ENCODE measurements at regions not wholly inside any gene's neighbourhood (a gene's known extent, or its start where the extent isn't known, plus 50 kb on each side); places are given as distances from the start of the nearest gene placed in this dataset.

GRCh38 chr12:115491511-115492250 lies 785.8 kb downstream of the MED13L start:
- H3K79me2 ChIP-seq (ENCODE audit: control insufficient read depth, insufficient read depth, low read length) = no peaks in the 10 kb centered on the region
- no peaks in the 10 kb centered on the region for H3K4me1 ChIP-seq (ENCODE audit: control insufficient read depth, extremely low read depth, insufficient read depth, low read length)
- BruUV-seq (replicated peaks) = no TSS peak
- H2AFZ ChIP-seq (ENCODE audit: low read depth, low read length) = no peak overlapping the region
- TF ChIP-seq POLR2AphosphoS5 (IDR thresholded peaks at IDR 0.05; ENCODE audit: insufficient read depth, low read depth, low read length) (no peak), GATA2 (IDR thresholded peaks at IDR 0.05; ENCODE audit: insufficient read depth, insufficient read length, low read depth, low read length) (no peak), POLR2A (IDR thresholded peaks at IDR 0.05; ENCODE audit: low read depth, low read length) (no peak), JUN (IDR thresholded peaks at IDR 0.05; ENCODE audit: borderline replicate concordance, insufficient read depth, insufficient read length, low read depth) (no peak), MAX (IDR thresholded peaks at IDR 0.05; ENCODE audit: insufficient read depth, insufficient read length) (no peak), EZH2 (IDR thresholded peaks at IDR 0.05; ENCODE audit: borderline replicate concordance, low read depth, low read length, severe bottlenecking) (no peak), FOS (IDR thresholded peaks at IDR 0.05; ENCODE audit: borderline replicate concordance, insufficient read depth, low read length) (no peak), MYC (IDR thresholded peaks at IDR 0.05; ENCODE audit: low read depth, low read length) (no peak)
- TF ChIP-seq, protein P1, sequence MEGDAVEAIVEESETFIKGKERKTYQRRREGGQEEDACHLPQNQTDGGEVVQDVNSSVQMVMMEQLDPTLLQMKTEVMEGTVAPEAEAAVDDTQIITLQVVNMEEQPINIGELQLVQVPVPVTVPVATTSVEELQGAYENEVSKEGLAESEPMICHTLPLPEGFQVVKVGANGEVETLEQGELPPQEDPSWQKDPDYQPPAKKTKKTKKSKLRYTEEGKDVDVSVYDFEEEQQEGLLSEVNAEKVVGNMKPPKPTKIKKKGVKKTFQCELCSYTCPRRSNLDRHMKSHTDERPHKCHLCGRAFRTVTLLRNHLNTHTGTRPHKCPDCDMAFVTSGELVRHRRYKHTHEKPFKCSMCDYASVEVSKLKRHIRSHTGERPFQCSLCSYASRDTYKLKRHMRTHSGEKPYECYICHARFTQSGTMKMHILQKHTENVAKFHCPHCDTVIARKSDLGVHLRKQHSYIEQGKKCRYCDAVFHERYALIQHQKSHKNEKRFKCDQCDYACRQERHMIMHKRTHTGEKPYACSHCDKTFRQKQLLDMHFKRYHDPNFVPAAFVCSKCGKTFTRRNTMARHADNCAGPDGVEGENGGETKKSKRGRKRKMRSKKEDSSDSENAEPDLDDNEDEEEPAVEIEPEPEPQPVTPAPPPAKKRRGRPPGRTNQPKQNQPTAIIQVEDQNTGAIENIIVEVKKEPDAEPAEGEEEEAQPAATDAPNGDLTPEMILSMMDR (IDR thresholded peaks at IDR 0.05; ENCODE audit: extremely low read depth in 1 of 2, insufficient read depth in 1 of 2, low read depth in 1 of 2, low read length in 2 of 2) = no peak
- intact Hi-C loops (cut with micrococcal nuclease) (no loop called here), dilution Hi-C loops (cut with MboI; ENCODE audit: extremely low pct_ligation_motif_present, low sequenced_read_pairs) (no loop called here)
- DNase-seq (ENCODE audit: low read depth, low spot score) (no peak), FAIRE-seq (no peak)
- peaks cover 2% of the 10 kb centered on the region for H3K9me3 ChIP-seq (replicated peaks; ENCODE audit: control insufficient read depth, insufficient read depth, low read length)
- H3K4me2 ChIP-seq (ENCODE audit: insufficient read depth, low read length) = no peak overlapping the region
- H3K4me3 ChIP-seq (replicated peaks in 1 of 3; ENCODE audit: insufficient read depth in 1 of 3, low read depth in 1 of 3, low read length in 3 of 3) = no peak overlapping the region
- H3K27ac ChIP-seq (ENCODE audit: insufficient read depth, low read depth, low read length) = no peak overlapping the region
- POLR2A ChIA-PET = no interaction called here
- H3K9me1 ChIP-seq (replicated peaks; ENCODE audit: control insufficient read depth, extremely low read depth, insufficient read depth, low read length) = no peaks in the 10 kb centered on the region
- H3K27me3 ChIP-seq (ENCODE audit: control insufficient read depth in 2 of 2, insufficient read depth in 2 of 2, low read length in 2 of 2) = no peaks in the 10 kb centered on the region
- CTCF ChIA-PET = no interaction called here
- no peaks in the 10 kb centered on the region for H4K20me1 ChIP-seq (replicated peaks; ENCODE audit: control insufficient read depth, extremely low read depth, insufficient read depth, low read length)
- no peak overlapping the region for H3K9ac ChIP-seq (replicated peaks; ENCODE audit: extremely low read depth, insufficient read depth, low read length)
- no peaks in the 10 kb centered on the region for H3K36me3 ChIP-seq (ENCODE audit: control insufficient read depth in 2 of 2, extremely low read depth in 1 of 2, insufficient read depth in 2 of 2, low read length in 2 of 2)

Measured in endothelial cell of umbilical vein (primary cell).